Endothelial cell (in vitro differentiated cells): ENCODE measurements at regions not wholly inside any gene's neighbourhood (a gene's known extent, or its start where the extent isn't known, plus 50 kb on each side); places are given as distances from the start of the nearest gene placed in this dataset.
A peak's percentile ranks its signal among the peaks of the same experiment; 100 is the strongest.

ENCODE experiments used
- DNase-seq: peaks from one replicate; pipeline ENCODE4 v3.0.0; 2021; ENCODE audit warnings: low spot score
- H3K27ac Mint-ChIP-seq: one replicate; pipeline ENCODE4 v1.8.0; 2021; ENCODE audit warnings: mixed read lengths, inconsistent platforms; ENCODE audit not compliant: unreplicated experiment
- H3K27me3 Mint-ChIP-seq: one replicate; pipeline ENCODE4 v1.8.0; 2021; ENCODE audit warnings: mild to moderate bottlenecking, moderate library complexity, mixed read lengths, inconsistent platforms; ENCODE audit not compliant: unreplicated experiment
- H3K36me3 Mint-ChIP-seq: one replicate; pipeline ENCODE4 v1.8.0; 2021; ENCODE audit warnings: mild to moderate bottlenecking, low read depth, mixed read lengths, inconsistent platforms; ENCODE audit not compliant: unreplicated experiment
- H3K4me1 Mint-ChIP-seq: one replicate; pipeline ENCODE4 v1.8.0; 2021; ENCODE audit warnings: mild to moderate bottlenecking, mixed read lengths, inconsistent platforms; ENCODE audit not compliant: unreplicated experiment
- H3K4me3 Mint-ChIP-seq: one replicate; pipeline ENCODE4 v1.8.0; 2021; ENCODE audit warnings: mild to moderate bottlenecking, mixed read lengths, inconsistent platforms; ENCODE audit not compliant: unreplicated experiment
- H3K9me3 Mint-ChIP-seq: one replicate; pipeline ENCODE4 v1.8.0; 2021; ENCODE audit warnings: mixed read lengths, inconsistent platforms; ENCODE audit not compliant: unreplicated experiment
- CTCF ChIP-seq: fragments of 200-600 bp; sonication (generic); IDR thresholded peaks from one replicate; pipeline ENCODE4 v1.5.0; 2021; ENCODE audit warnings: antibody characterized with exemption; ENCODE audit not compliant: unreplicated experiment

- H3K27ac Mint-ChIP-seq = no peak overlapping the region
- TF ChIP-seq CTCF = no peak
- peaks cover 26% of the 10 kb centered on the region for H3K4me1 Mint-ChIP-seq
- H3K9me3 Mint-ChIP-seq = peaks cover 29% of the 10 kb centered on the region
- H3K27me3 Mint-ChIP-seq = peaks cover 5% of the 10 kb centered on the region
- peaks cover 28% of the 10 kb centered on the region for H3K36me3 Mint-ChIP-seq
- peak overlapping the region; percentile 4 for H3K4me3 Mint-ChIP-seq
- DNase-seq = no peak
Measured at GRCh38 chr2:88815282-88815681, 123.8 kb downstream of the RPIA start.

GRCh38 chr2:88815697-88816096 is 124.2 kb downstream of the RPIA start:
- TF ChIP-seq CTCF = no peak

GRCh38 chr2:88818381-88818780 is 126.9 kb downstream of the RPIA start:
- peaks cover 22% of the 10 kb centered on the region for H3K9me3 Mint-ChIP-seq
- H3K27me3 Mint-ChIP-seq = peaks cover 2% of the 10 kb centered on the region
- peaks cover 22% of the 10 kb centered on the region for H3K36me3 Mint-ChIP-seq
- H3K4me1 Mint-ChIP-seq = peaks cover 1% of the 10 kb centered on the region
- H3K4me3 Mint-ChIP-seq = no peak overlapping the region
- TF ChIP-seq CTCF = no peak
- H3K27ac Mint-ChIP-seq = no peak overlapping the region
- DNase-seq = no peak

More at GRCh38 chr2:88815697-88816096, 124.2 kb downstream of the RPIA start:
- DNase-seq = no peak
- Mint-ChIP-seq H3K36me3 (peaks cover 28% of the 10 kb centered on the region), H3K27me3 (peaks cover 5% of the 10 kb centered on the region), H3K4me3 (no peak overlapping the region), H3K9me3 (peaks cover 29% of the 10 kb centered on the region), H3K4me1 (peaks cover 22% of the 10 kb centered on the region), H3K27ac (no peak overlapping the region)

- no peaks in the 10 kb centered on the region for H3K9me3 Mint-ChIP-seq
- TF ChIP-seq CTCF = no peak
- no peaks in the 10 kb centered on the region for H3K36me3 Mint-ChIP-seq
- H3K27ac Mint-ChIP-seq = no peak overlapping the region
- H3K4me1 Mint-ChIP-seq = peaks cover 12% of the 10 kb centered on the region
- H3K4me3 Mint-ChIP-seq = no peak overlapping the region
- H3K27me3 Mint-ChIP-seq = peaks cover 9% of the 10 kb centered on the region
- DNase-seq = no peak
Measured at GRCh38 chr2:88824951-88825350, 133.5 kb downstream of the RPIA start.

GRCh38 chr2:88826399-88826798 is 134.9 kb downstream of the RPIA start:
- H3K4me1 Mint-ChIP-seq = peaks cover 12% of the 10 kb centered on the region
- peaks cover 9% of the 10 kb centered on the region for H3K27me3 Mint-ChIP-seq
- DNase-seq = no peak
- no peak for TF ChIP-seq CTCF
- no peak overlapping the region for H3K4me3 Mint-ChIP-seq
- no peak overlapping the region for H3K27ac Mint-ChIP-seq
- H3K9me3 Mint-ChIP-seq = no peaks in the 10 kb centered on the region
- H3K36me3 Mint-ChIP-seq = no peaks in the 10 kb centered on the region
